Fibroblast of lung (primary cell): ENCODE measurements at regions not wholly inside any gene's neighbourhood (a gene's known extent, or its start where the extent isn't known, plus 50 kb on each side); places are given as distances from the start of the nearest gene placed in this dataset.

ENCODE experiments used
- EZH2 ChIP-seq: IDR thresholded peaks from 2 replicates; pipeline ENCODE4 v1.5.1; 2012; ENCODE audit warnings: low read length, control low read depth, mild to moderate bottlenecking; ENCODE audit errors: missing control alignments
- TF ChIP-seq, protein P1 (sequence below), 2 donors: IDR thresholded peaks in 1 of 2; conservative IDR thresholded peaks in 1 of 2; 1 replicate in 1 of 2; 2 replicates in 1 of 2; pipeline ENCODE4 v1.5.1; 2011 to 2012; ENCODE audit warnings: low read length in 2 of 2, control low read depth in 1 of 2, inconsistent platforms in 1 of 2, low read depth in 1 of 2, mild to moderate bottlenecking in 1 of 2

DNA sequence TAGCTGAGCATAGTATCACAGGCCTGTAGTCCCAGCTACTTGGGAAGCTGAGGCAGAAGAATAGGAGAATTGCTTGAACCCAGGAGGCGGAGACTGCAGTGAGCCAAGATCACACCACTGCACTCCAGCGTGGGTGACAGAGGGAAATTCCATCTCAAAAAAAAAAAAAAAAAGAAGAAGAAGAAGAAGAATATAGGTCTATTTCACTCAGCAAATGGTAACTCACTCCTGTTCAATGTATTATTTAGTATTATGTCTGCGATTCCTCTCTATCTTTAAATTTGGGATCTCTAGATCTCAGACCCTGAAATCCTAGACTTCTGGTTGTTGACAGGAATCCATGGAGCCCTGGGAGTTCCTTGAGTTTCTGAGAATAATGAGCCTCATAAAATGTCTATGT is 98.6 kb downstream of the HFE start:
- TF ChIP-seq, protein P1, sequence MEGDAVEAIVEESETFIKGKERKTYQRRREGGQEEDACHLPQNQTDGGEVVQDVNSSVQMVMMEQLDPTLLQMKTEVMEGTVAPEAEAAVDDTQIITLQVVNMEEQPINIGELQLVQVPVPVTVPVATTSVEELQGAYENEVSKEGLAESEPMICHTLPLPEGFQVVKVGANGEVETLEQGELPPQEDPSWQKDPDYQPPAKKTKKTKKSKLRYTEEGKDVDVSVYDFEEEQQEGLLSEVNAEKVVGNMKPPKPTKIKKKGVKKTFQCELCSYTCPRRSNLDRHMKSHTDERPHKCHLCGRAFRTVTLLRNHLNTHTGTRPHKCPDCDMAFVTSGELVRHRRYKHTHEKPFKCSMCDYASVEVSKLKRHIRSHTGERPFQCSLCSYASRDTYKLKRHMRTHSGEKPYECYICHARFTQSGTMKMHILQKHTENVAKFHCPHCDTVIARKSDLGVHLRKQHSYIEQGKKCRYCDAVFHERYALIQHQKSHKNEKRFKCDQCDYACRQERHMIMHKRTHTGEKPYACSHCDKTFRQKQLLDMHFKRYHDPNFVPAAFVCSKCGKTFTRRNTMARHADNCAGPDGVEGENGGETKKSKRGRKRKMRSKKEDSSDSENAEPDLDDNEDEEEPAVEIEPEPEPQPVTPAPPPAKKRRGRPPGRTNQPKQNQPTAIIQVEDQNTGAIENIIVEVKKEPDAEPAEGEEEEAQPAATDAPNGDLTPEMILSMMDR (conservative IDR thresholded peaks at IDR 0.05 in 1 of 2, IDR thresholded peaks at IDR 0.05 in 1 of 2; ENCODE audit: low read depth in 1 of 2, low read length in 2 of 2): no peak
- no peak for TF ChIP-seq EZH2
